ENCODE measurements at regions not wholly inside any gene's neighbourhood (a gene's known extent, or its start where the extent isn't known, plus 50 kb on each side); places are given as distances from the start of the nearest gene placed in this dataset.

GRCh38 chr1:194865383-194865782 lies 1679.0 kb upstream of the B3GALT2 start:
- H3K9me3 ChIP-seq (replicated peaks; ENCODE audit: control insufficient read depth, insufficient read depth, low read length) = peaks cover 4% of the 10 kb centered on the region
- H3K36me3 ChIP-seq (ENCODE audit: control insufficient read depth in 2 of 2, extremely low read depth in 1 of 2, insufficient read depth in 2 of 2, low read length in 2 of 2) = no peaks in the 10 kb centered on the region
- no peaks in the 10 kb centered on the region for H3K27me3 ChIP-seq (ENCODE audit: control insufficient read depth in 2 of 2, insufficient read depth in 2 of 2, low read length in 2 of 2)
- ChIA-PET CTCF (no interaction called here), POLR2A (no interaction called here)
- intact Hi-C loops (cut with micrococcal nuclease) (no loop called here), dilution Hi-C loops (cut with MboI; ENCODE audit: extremely low pct_ligation_motif_present, low sequenced_read_pairs) (no loop called here)
- no peak overlapping the region for H3K9ac ChIP-seq (replicated peaks; ENCODE audit: extremely low read depth, insufficient read depth, low read length)
- H3K9me1 ChIP-seq (replicated peaks; ENCODE audit: control insufficient read depth, extremely low read depth, insufficient read depth, low read length) = no peaks in the 10 kb centered on the region
- no peaks in the 10 kb centered on the region for H3K4me1 ChIP-seq (ENCODE audit: control insufficient read depth, extremely low read depth, insufficient read depth, low read length)
- BruUV-seq (replicated peaks) = no TSS peak
- no peak overlapping the region for H2AFZ ChIP-seq (ENCODE audit: low read depth, low read length)
- TF ChIP-seq, protein P1, sequence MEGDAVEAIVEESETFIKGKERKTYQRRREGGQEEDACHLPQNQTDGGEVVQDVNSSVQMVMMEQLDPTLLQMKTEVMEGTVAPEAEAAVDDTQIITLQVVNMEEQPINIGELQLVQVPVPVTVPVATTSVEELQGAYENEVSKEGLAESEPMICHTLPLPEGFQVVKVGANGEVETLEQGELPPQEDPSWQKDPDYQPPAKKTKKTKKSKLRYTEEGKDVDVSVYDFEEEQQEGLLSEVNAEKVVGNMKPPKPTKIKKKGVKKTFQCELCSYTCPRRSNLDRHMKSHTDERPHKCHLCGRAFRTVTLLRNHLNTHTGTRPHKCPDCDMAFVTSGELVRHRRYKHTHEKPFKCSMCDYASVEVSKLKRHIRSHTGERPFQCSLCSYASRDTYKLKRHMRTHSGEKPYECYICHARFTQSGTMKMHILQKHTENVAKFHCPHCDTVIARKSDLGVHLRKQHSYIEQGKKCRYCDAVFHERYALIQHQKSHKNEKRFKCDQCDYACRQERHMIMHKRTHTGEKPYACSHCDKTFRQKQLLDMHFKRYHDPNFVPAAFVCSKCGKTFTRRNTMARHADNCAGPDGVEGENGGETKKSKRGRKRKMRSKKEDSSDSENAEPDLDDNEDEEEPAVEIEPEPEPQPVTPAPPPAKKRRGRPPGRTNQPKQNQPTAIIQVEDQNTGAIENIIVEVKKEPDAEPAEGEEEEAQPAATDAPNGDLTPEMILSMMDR (IDR thresholded peaks at IDR 0.05; ENCODE audit: extremely low read depth in 1 of 2, insufficient read depth in 1 of 2, low read depth in 1 of 2, low read length in 2 of 2) = no peak
- TF ChIP-seq, protein P2, sequence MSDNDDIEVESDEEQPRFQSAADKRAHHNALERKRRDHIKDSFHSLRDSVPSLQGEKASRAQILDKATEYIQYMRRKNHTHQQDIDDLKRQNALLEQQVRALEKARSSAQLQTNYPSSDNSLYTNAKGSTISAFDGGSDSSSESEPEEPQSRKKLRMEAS (IDR thresholded peaks at IDR 0.05; ENCODE audit: insufficient read depth, insufficient read length) = no peak
- no peak for TF ChIP-seq FOS (IDR thresholded peaks at IDR 0.05; ENCODE audit: borderline replicate concordance, insufficient read depth, low read length)
- TF ChIP-seq GATA2 (IDR thresholded peaks at IDR 0.05; ENCODE audit: insufficient read depth, insufficient read length, low read depth, low read length) = no peak
- no peak for TF ChIP-seq EZH2 (IDR thresholded peaks at IDR 0.05; ENCODE audit: borderline replicate concordance, low read depth, low read length, severe bottlenecking)
- no peak for TF ChIP-seq POLR2A (IDR thresholded peaks at IDR 0.05; ENCODE audit: low read depth, low read length)
- no peak for TF ChIP-seq POLR2AphosphoS5 (IDR thresholded peaks at IDR 0.05; ENCODE audit: insufficient read depth, low read depth, low read length)
- TF ChIP-seq JUN (IDR thresholded peaks at IDR 0.05; ENCODE audit: borderline replicate concordance, insufficient read depth, insufficient read length, low read depth) = no peak
- no peak for TF ChIP-seq MYC (IDR thresholded peaks at IDR 0.05; ENCODE audit: low read depth, low read length)
- no peak overlapping the region for H3K4me3 ChIP-seq (replicated peaks in 1 of 3; ENCODE audit: insufficient read depth in 1 of 3, low read depth in 1 of 3, low read length in 3 of 3)
- no peak overlapping the region for H3K4me2 ChIP-seq (ENCODE audit: insufficient read depth, low read length)
- no peaks in the 10 kb centered on the region for H4K20me1 ChIP-seq (replicated peaks; ENCODE audit: control insufficient read depth, extremely low read depth, insufficient read depth, low read length)
- no peaks in the 10 kb centered on the region for H3K79me2 ChIP-seq (ENCODE audit: control insufficient read depth, insufficient read depth, low read length)
- DNase-seq (ENCODE audit: low read depth, low spot score) (no peak), FAIRE-seq (no peak)
- H3K27ac ChIP-seq (ENCODE audit: insufficient read depth, low read depth, low read length) = no peak overlapping the region
